Nephron progenitor cell (in vitro differentiated cells): ENCODE measurements at regions not wholly inside any gene's neighbourhood (a gene's known extent, or its start where the extent isn't known, plus 50 kb on each side); places are given as distances from the start of the nearest gene placed in this dataset.

Experiments used
- DNase-seq: peaks from one replicate; pipeline ENCODE4 v3.0.0; 2021
- H3K27ac Mint-ChIP-seq: 2 replicates; pipeline ENCODE4 v1.8.0; 2021; ENCODE audit warnings: mild to moderate bottlenecking, moderate library complexity, mixed read lengths
- H3K27me3 Mint-ChIP-seq: 2 replicates; pipeline ENCODE4 v1.8.0; 2021; ENCODE audit warnings: mild to moderate bottlenecking, low read depth, mixed read lengths; ENCODE audit not compliant: poor library complexity
- H3K36me3 Mint-ChIP-seq: 2 replicates; pipeline ENCODE4 v1.8.0; 2021; ENCODE audit warnings: low read depth, mixed read lengths
- H3K4me1 Mint-ChIP-seq: 2 replicates; pipeline ENCODE4 v1.8.0; 2021; ENCODE audit warnings: mixed read lengths
- H3K4me3 Mint-ChIP-seq: 2 replicates; pipeline ENCODE4 v1.8.0; 2021; ENCODE audit warnings: mild to moderate bottlenecking, moderate library complexity, mixed read lengths
- H3K9me3 Mint-ChIP-seq: 2 replicates; pipeline ENCODE4 v1.8.0; 2021; ENCODE audit warnings: mild to moderate bottlenecking, moderate library complexity, mixed read lengths
- TF ChIP-seq, protein P1 (sequence below): fragments of 200-600 bp; sonication (generic); IDR thresholded peaks from 2 replicates; pipeline ENCODE4 v1.5.0; 2021; ENCODE audit warnings: antibody characterized with exemption

DNA sequence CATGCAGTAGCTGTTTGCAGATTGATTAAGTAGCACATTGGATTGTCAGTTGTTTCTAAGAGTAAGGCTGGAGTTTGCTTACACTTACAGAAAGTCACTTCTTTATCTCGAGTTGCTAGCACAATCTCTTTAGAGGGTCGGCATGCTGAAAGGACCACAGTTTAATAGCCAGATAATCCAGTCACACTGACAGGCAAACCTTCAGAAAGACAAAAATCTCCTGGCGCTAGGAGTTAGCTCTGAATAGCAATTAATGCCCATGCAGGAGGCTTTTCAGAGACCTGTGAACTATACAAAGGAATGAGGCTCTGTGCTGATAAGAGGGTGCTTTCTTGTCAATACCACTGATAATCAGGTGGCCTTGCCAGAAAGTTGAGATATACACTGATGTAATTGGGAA, 1043.0 kb downstream of the AACS start:
- Mint-ChIP-seq H3K4me1 (no peaks in the 10 kb centered on the region), H3K4me3 (no peak overlapping the region), H3K27me3 (peaks cover 25% of the 10 kb centered on the region), H3K27ac (no peak overlapping the region), H3K36me3 (no peaks in the 10 kb centered on the region), H3K9me3 (peaks cover 4% of the 10 kb centered on the region)
- TF ChIP-seq, protein P1, sequence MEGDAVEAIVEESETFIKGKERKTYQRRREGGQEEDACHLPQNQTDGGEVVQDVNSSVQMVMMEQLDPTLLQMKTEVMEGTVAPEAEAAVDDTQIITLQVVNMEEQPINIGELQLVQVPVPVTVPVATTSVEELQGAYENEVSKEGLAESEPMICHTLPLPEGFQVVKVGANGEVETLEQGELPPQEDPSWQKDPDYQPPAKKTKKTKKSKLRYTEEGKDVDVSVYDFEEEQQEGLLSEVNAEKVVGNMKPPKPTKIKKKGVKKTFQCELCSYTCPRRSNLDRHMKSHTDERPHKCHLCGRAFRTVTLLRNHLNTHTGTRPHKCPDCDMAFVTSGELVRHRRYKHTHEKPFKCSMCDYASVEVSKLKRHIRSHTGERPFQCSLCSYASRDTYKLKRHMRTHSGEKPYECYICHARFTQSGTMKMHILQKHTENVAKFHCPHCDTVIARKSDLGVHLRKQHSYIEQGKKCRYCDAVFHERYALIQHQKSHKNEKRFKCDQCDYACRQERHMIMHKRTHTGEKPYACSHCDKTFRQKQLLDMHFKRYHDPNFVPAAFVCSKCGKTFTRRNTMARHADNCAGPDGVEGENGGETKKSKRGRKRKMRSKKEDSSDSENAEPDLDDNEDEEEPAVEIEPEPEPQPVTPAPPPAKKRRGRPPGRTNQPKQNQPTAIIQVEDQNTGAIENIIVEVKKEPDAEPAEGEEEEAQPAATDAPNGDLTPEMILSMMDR: no peak
- DNase-seq: no peak

DNA sequence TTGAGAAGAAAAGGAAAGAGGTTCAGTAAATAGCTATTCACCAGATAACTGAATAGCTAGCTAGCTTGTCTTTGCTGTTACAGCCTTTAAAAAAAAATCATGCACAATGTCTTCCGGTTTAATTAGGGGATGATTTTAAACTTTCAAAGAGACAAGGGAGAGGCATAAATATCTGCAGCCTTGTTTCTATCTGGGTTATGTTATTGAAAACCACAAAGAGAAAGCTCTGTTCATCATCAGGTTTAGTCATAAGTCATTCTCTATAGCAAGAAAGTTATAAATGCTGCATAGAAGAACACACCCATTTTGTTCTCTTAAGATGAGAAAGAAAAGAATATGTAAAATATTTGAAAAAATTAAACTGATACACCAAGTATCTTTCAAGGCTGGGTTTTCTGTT, 1046.9 kb downstream of the AACS start:
- Mint-ChIP-seq H3K27ac (no peak overlapping the region), H3K4me1 (peaks cover 16% of the 10 kb centered on the region), H3K9me3 (peaks cover 4% of the 10 kb centered on the region), H3K36me3 (no peaks in the 10 kb centered on the region), H3K4me3 (no peak overlapping the region), H3K27me3 (peaks cover 30% of the 10 kb centered on the region)
- no peak for DNase-seq
- TF ChIP-seq, protein P1: no peak

DNA sequence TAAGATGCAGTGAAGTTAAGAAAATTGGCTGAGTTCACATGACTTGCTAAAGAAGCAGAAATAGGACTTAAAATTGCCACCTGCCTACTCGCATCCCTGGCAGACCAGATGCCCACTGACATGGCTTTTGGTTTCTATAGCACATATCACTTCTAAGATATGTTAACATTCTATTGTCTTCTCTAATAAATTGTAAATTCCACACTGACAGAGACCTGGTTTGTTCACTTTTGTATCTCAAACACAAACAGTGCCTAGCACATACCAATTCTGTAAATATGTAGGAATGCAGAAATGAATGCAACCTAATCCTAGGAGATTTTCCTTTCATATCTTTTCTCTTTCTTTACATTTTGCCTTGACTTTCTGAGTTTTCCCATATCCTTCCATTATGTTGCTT, 1047.6 kb downstream of the AACS start:
- peaks cover 30% of the 10 kb centered on the region for H3K27me3 Mint-ChIP-seq
- no peak overlapping the region for H3K27ac Mint-ChIP-seq
- H3K36me3 Mint-ChIP-seq: no peaks in the 10 kb centered on the region
- H3K4me1 Mint-ChIP-seq: peaks cover 16% of the 10 kb centered on the region
- H3K9me3 Mint-ChIP-seq: no peaks in the 10 kb centered on the region
- DNase-seq: no peak
- TF ChIP-seq, protein P1: no peak
- no peak overlapping the region for H3K4me3 Mint-ChIP-seq

DNA sequence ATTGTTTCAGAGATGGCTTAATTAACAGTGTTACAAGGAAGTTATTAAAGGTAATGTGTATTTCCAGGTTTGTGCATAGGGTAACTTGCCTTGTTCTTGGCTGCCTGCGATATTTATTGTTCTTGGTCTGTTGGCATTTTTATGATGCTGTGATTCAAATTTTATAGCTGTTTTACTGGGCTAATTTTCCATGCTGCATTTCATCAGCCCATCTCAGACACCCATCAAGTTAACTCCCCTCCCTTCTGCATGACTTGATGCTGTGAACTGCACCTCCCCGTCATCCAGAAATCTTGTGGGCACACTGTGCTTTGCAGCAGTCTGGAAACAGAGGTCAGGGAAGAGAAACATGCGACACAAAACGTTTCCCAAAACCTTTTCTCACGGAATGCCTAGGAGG, 1049.2 kb downstream of the AACS start:
- TF ChIP-seq, protein P1: no peak
- H3K27me3 Mint-ChIP-seq: peaks cover 24% of the 10 kb centered on the region
- H3K4me1 Mint-ChIP-seq: peaks cover 16% of the 10 kb centered on the region
- no peaks in the 10 kb centered on the region for H3K9me3 Mint-ChIP-seq
- no peak overlapping the region for H3K4me3 Mint-ChIP-seq
- H3K27ac Mint-ChIP-seq: no peak overlapping the region
- no peaks in the 10 kb centered on the region for H3K36me3 Mint-ChIP-seq
- no peak for DNase-seq

DNA sequence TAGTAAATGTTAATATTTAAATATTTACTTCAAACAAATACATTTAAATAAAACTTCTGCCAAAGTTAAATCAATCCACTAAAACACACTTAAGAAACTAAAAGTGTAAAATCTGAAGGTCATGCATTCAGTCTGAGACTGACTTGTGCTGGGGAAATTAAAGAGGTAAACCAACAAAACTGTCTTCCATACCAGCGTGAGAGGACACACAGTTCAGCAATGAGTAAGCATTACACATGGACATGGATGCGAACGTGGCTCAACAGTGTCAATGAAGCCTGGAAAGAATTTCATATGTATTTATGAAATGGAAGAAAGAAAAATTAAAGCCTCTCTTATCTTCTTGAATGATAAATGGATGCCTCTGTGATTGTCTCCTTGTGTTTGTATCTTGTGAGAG, 1052.3 kb downstream of the AACS start:
- Mint-ChIP-seq H3K4me3 (no peak overlapping the region), H3K27ac (no peak overlapping the region), H3K9me3 (no peaks in the 10 kb centered on the region), H3K36me3 (no peaks in the 10 kb centered on the region), H3K4me1 (peaks cover 16% of the 10 kb centered on the region), H3K27me3 (peaks cover 21% of the 10 kb centered on the region)
- TF ChIP-seq, protein P1: no peak
- DNase-seq: no peak

DNA sequence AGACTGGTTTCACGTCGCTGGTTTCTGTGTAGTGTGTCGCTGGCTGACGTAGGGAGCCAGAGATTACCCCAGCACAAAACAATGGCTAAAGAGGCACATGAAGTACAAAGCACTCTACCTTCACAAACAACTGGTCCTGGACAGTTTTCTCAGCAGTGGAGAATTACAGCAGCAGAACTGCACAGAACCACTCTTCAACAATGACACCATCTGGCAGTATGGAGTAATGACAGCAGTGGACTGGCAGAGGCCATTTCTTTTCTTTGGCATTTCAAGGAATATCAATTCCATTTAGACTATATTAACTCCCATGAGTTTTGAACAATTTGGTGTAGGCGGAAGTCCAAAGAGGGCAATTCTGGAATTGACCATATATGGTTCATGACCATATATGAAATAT, 1074.1 kb downstream of the AACS start:
- TF ChIP-seq, protein P1: peak; percentile 11
- Mint-ChIP-seq H3K36me3 (no peaks in the 10 kb centered on the region), H3K9me3 (peaks cover 48% of the 10 kb centered on the region), H3K27me3 (peaks cover 14% of the 10 kb centered on the region), H3K4me3 (no peak overlapping the region), H3K4me1 (no peaks in the 10 kb centered on the region), H3K27ac (no peak overlapping the region)
- DNase-seq: no peak
